ENCODE measurements at regions not wholly inside any gene's neighbourhood (a gene's known extent, or its start where the extent isn't known, plus 50 kb on each side); places are given as distances from the start of the nearest gene placed in this dataset.

DNA sequence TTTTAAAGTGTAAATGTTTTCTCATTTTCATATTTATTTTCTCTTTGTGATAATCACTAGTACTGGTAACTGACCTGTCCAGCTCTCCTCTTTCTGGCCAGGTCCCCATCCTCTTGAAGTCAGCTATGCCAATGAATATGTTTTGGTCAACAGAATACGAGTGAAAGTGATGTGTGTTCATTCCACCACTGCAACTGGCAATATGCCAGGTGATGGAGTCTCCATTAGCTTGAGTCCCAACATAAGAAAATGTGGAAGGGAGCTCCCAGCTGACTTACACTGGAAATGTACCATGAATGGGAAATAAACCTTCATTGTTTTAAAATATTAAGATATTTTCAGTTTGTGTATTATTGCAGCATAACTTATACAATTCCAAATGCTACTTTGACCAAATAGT, 75.8 kb downstream of the CCDC34 start:
- H3K4me3 Mint-ChIP-seq = no peak overlapping the region
- peaks cover 4% of the 10 kb centered on the region for H3K4me1 Mint-ChIP-seq (ENCODE audit: low read depth)
- H3K27ac Mint-ChIP-seq = no peak overlapping the region
- peaks cover 20% of the 10 kb centered on the region for H3K9me3 Mint-ChIP-seq
- DNase-seq (ENCODE audit: low spot score) = no peak
- peaks cover 7% of the 10 kb centered on the region for H3K27me3 Mint-ChIP-seq (ENCODE audit: low read depth)
- no peaks in the 10 kb centered on the region for H3K36me3 Mint-ChIP-seq (ENCODE audit: low read depth)

DNA sequence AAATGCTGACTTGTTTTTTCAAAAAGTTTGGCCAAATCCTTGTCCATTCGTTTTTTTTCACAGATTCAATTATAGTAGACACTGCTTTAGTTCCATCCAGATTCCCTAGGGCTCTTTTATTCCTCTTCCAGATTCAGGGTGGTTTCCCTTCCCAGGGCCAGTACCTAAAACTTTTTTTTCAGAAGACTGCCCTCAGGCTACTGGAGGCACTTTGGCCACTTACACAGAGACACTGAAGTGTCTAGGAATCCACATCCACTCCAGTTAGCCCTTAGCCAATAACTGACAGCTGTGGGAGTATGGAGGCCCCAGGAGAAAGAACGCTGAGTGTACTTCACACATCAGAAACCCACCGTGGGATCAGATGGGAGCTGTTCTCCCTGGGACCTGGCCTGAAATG, 77.3 kb downstream of the CCDC34 start:
- no peaks in the 10 kb centered on the region for H3K36me3 Mint-ChIP-seq (ENCODE audit: low read depth)
- DNase-seq (ENCODE audit: low spot score) = no peak
- peaks cover 10% of the 10 kb centered on the region for H3K4me1 Mint-ChIP-seq (ENCODE audit: low read depth)
- H3K27me3 Mint-ChIP-seq (ENCODE audit: low read depth) = peaks cover 7% of the 10 kb centered on the region
- H3K4me3 Mint-ChIP-seq = no peak overlapping the region
- H3K27ac Mint-ChIP-seq = no peak overlapping the region
- H3K9me3 Mint-ChIP-seq = peaks cover 5% of the 10 kb centered on the region

DNA sequence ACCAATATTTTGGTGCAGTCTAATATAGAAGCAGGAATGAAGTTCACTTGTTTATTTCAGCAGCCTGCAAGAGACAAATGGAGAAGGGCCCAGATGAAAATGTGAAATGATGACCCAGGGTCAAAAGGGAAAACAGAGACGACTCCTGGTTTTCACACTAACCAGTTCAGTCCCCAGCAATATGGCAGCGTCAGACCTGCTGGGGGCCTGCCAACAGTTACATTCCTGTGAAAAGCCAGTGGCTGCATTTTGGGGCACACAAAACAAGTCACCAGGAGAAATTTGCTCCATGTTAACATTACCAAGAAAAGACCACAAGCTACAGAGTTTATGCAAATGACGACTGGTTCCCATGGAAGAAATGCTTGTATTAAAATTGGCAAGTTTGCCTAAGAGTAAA, 80.2 kb downstream of the CCDC34 start:
- Mint-ChIP-seq H3K27me3 (ENCODE audit: low read depth) (peaks cover 22% of the 10 kb centered on the region), H3K4me3 (no peak overlapping the region), H3K36me3 (ENCODE audit: low read depth) (no peaks in the 10 kb centered on the region), H3K4me1 (ENCODE audit: low read depth) (peaks cover 10% of the 10 kb centered on the region), H3K27ac (no peak overlapping the region), H3K9me3 (no peaks in the 10 kb centered on the region)
- no peak for DNase-seq (ENCODE audit: low spot score)

DNA sequence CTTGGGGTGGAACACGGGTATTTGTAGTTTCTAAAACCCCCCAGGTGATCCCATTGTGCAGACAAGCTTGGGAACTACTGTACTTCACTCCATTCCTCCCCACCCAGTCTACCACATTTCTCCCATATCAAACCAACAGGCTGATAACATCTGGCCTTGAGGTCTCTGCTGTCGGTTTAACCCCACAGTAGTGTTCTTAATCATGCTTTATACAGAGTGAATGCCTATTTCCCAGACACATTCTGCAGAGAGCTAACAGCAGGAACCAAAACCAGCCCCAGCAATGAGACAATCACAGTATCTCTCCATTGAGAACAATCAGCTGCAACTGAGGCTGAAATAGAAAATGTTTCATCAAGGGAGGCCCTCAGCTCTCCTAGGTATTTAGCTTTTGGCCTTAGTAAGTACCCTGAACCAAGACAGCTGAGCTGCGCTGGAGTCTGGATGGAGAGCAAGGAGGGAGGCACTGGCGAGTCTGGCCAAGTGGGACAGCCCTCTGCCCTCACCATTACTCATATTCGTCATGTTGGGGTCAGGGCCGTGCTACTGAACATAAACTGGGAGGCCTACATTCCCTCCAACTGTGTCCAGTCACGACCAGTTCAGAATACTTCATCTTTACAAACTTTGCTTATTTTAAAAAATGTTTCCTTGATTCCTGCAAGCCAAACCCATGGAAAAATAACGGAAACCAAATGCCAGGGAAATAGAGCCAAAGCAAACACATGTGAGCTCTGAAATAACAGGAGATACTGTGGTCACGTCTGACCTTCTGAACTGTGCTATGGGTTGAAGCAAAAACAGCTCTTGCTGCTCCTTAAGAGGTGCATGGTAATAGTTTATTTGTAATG, 81.0 kb downstream of the CCDC34 start:
- H3K27ac Mint-ChIP-seq = no peak overlapping the region
- H3K4me3 Mint-ChIP-seq = no peak overlapping the region
- H3K27me3 Mint-ChIP-seq (ENCODE audit: low read depth) = peaks cover 25% of the 10 kb centered on the region
- DNase-seq (ENCODE audit: low spot score) = peak; percentile 32
- H3K36me3 Mint-ChIP-seq (ENCODE audit: low read depth) = no peaks in the 10 kb centered on the region
- no peaks in the 10 kb centered on the region for H3K9me3 Mint-ChIP-seq
- H3K4me1 Mint-ChIP-seq (ENCODE audit: low read depth) = peaks cover 10% of the 10 kb centered on the region

DNA sequence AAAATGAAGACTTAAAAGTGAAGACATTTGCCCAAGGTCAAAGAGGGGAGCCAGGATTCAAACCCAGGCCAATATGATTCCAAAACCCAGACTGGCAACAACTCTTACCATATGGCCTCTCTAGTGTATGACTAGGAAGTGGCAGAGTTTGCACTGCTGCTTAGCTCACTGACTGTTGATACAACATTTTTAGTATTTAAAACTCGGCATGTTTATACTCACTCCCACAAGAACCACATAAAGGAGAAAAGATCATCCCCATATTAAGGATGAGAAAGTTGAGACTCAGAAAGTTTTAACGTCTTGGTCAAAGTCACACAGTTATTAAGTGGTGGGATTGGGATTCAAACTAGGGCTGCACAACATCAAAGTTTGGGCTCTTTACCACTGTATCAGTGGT, 81.7 kb downstream of the CCDC34 start:
- no peak for DNase-seq (ENCODE audit: low spot score)
- no peak overlapping the region for H3K27ac Mint-ChIP-seq
- no peaks in the 10 kb centered on the region for H3K9me3 Mint-ChIP-seq
- H3K4me3 Mint-ChIP-seq = no peak overlapping the region
- H3K27me3 Mint-ChIP-seq (ENCODE audit: low read depth) = peaks cover 29% of the 10 kb centered on the region
- H3K36me3 Mint-ChIP-seq (ENCODE audit: low read depth) = no peaks in the 10 kb centered on the region
- peaks cover 10% of the 10 kb centered on the region for H3K4me1 Mint-ChIP-seq (ENCODE audit: low read depth)

DNA sequence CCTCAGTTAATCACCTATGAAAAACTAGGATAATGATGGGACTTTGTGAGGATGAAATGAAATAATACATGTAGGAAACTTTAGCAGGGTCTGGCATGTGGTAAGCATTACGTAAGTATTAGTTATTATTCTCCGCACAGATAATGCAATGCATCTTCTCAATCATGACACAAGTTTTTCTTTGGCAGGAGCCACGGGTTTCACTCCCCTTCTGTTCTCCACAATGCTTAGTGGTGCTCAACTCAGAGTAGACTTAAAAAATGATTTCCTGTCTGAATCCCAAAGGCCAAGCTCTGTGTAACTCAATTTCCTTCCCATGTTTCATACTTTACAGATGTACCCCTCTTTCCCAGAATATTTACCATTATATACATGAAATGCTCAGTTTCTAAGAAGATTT, 82.9 kb downstream of the CCDC34 start:
- Mint-ChIP-seq H3K27me3 (ENCODE audit: low read depth) (peaks cover 27% of the 10 kb centered on the region), H3K9me3 (no peaks in the 10 kb centered on the region), H3K4me3 (no peak overlapping the region), H3K4me1 (ENCODE audit: low read depth) (peaks cover 10% of the 10 kb centered on the region), H3K36me3 (ENCODE audit: low read depth) (no peaks in the 10 kb centered on the region), H3K27ac (no peak overlapping the region)
- no peak for DNase-seq (ENCODE audit: low spot score)

DNA sequence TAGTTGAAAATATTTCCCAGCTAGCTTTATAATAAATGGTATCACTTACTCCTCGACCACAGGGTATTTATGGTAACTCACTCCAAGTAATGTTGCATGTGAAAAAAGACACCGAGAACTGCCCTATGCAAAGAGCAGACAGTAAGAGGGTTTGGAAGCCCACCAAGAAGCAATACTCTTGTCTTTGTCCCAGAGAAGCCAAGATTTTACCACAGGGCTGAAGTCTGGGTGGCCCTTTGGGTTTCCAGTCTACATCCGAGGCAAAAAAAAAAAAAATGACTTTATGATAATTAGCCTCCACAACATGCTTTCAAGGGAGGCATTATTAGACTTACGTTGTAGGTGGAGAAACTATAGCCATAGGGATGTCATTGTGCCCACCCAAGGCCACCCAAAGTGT, 83.6 kb downstream of the CCDC34 start:
- Mint-ChIP-seq H3K4me3 (no peak overlapping the region), H3K4me1 (ENCODE audit: low read depth) (peaks cover 10% of the 10 kb centered on the region), H3K27me3 (ENCODE audit: low read depth) (peaks cover 26% of the 10 kb centered on the region), H3K9me3 (no peaks in the 10 kb centered on the region), H3K36me3 (ENCODE audit: low read depth) (no peaks in the 10 kb centered on the region), H3K27ac (no peak overlapping the region)
- no peak for DNase-seq (ENCODE audit: low spot score)

DNA sequence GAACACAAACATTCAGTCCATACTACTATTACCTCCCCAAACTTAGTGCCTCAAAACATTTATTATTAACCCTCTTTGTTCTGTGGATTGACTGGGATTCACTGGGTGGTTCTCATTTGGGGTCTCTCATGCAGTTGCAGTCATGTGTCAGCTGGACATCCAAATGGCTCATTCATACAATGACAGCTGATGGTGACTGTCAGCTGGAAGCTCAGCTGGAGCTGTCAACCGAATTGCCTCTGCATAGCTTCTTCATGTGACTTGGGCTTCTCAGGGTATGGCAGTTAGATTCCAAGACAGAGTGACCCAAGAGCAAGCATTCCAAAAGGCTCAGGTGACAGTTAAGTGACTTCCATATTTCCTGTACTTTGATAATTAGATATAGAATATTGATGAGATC, 85.2 kb downstream of the CCDC34 start:
- Mint-ChIP-seq H3K36me3 (ENCODE audit: low read depth) (no peaks in the 10 kb centered on the region), H3K4me1 (ENCODE audit: low read depth) (peaks cover 9% of the 10 kb centered on the region), H3K4me3 (no peak overlapping the region), H3K27me3 (ENCODE audit: low read depth) (peaks cover 24% of the 10 kb centered on the region), H3K27ac (no peak overlapping the region), H3K9me3 (no peaks in the 10 kb centered on the region)
- no peak for DNase-seq (ENCODE audit: low spot score)

DNA sequence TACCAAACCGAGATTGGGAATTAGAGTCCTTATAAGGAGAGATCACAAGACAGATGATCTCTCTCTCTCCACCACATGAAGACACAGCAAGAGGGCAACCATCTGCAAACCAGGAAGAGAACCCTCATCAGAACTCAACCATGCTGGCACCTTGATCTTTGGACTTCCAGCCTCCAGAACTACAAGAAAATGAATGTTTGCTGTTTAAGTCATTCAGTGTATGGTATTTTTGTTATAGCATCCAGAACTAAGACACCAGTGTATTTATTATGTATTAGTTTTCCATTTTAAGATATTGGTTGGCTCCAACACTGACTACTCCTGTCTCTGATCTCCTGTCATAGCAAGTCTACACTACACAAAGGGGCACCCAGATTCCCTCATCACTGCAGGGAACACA, 86.9 kb downstream of the CCDC34 start:
- H3K27me3 Mint-ChIP-seq (ENCODE audit: low read depth) = peaks cover 24% of the 10 kb centered on the region

DNA sequence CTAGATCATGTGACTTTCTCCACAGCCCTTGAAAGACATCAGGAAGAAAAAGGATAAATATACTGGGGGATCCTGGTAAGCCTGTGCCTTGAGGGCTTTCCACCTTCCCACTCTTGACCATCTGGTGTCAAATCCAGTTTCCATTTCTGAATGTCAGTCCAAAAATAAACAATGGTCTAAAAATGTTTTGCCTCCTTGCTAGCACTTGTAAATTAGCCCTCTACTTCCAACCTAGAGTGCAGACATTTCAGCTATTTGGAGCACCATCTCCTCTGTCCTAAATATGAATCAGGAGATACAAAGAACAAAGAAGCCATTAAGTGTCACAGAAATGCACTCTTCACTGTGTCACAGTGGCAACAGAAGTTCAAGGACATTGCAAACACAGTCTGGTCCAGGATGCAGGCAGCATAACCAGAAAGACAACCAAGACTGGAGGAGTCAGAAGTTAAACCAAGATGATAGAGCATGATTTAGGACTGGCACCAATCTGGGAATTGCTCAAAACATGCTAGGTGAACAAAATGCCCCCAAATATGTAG, 88.1 kb downstream of the CCDC34 start:
- H3K4me3 Mint-ChIP-seq = no peak overlapping the region
- DNase-seq (ENCODE audit: low spot score) = no peak
- H3K27me3 Mint-ChIP-seq (ENCODE audit: low read depth) = peaks cover 28% of the 10 kb centered on the region
- H3K36me3 Mint-ChIP-seq (ENCODE audit: low read depth) = no peaks in the 10 kb centered on the region
- H3K4me1 Mint-ChIP-seq (ENCODE audit: low read depth) = no peaks in the 10 kb centered on the region
- H3K9me3 Mint-ChIP-seq = peaks cover 5% of the 10 kb centered on the region
- no peak overlapping the region for H3K27ac Mint-ChIP-seq

More for the DNA sequence above, 86.9 kb downstream of the CCDC34 start:
- no peak overlapping the region for H3K27ac Mint-ChIP-seq
- H3K9me3 Mint-ChIP-seq = no peaks in the 10 kb centered on the region
- no peaks in the 10 kb centered on the region for H3K4me1 Mint-ChIP-seq (ENCODE audit: low read depth)
- H3K4me3 Mint-ChIP-seq = no peak overlapping the region
- DNase-seq (ENCODE audit: low spot score) = no peak
- H3K36me3 Mint-ChIP-seq (ENCODE audit: low read depth) = no peaks in the 10 kb centered on the region

DNA sequence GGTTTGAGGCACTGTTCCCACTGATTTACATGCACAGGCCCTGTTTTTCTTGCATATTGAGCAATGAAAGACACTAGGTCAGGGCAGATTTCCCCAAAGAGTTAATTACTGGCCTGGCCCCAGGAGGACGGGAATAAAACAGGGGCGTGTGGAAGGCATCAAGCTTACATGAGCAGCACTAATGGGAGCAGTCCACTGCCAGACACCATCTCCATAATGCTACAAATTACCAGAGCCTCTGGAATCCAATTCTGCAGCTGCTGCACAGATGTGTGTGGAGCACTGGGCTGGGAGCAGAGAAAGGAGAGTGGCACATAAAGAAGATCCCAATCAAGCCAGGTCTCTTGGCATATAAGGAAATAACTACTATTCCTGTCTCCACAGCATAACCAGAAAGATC, 96.9 kb downstream of the CCDC34 start:
- H3K4me1 Mint-ChIP-seq (ENCODE audit: low read depth) = no peaks in the 10 kb centered on the region
- peaks cover 5% of the 10 kb centered on the region for H3K9me3 Mint-ChIP-seq
- H3K27me3 Mint-ChIP-seq (ENCODE audit: low read depth) = peaks cover 10% of the 10 kb centered on the region
- H3K36me3 Mint-ChIP-seq (ENCODE audit: low read depth) = no peaks in the 10 kb centered on the region
- H3K27ac Mint-ChIP-seq = no peak overlapping the region
- H3K4me3 Mint-ChIP-seq = no peak overlapping the region
- DNase-seq (ENCODE audit: low spot score) = no peak

DNA sequence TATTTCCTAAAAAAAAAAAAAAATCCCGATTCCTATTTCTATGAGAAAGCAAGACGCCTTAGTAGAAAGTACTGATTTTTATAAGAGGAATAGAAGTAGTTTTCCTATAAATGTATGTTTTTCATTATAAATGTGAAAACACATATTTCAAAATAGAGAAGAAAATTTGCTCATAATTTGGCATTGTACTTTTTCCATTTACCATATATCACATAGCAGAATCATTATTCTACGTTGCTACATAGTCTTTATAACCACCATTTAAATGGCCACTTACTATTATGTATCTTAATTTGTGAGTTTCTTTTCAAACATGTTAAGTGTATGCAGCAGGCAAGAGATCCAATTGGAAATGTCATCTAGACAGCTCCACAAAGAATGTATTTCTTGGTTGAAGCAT, 99.0 kb downstream of the CCDC34 start:
- no peaks in the 10 kb centered on the region for H3K36me3 Mint-ChIP-seq (ENCODE audit: low read depth)
- H3K27me3 Mint-ChIP-seq (ENCODE audit: low read depth) = peaks cover 5% of the 10 kb centered on the region
- no peak overlapping the region for H3K27ac Mint-ChIP-seq
- no peak overlapping the region for H3K4me3 Mint-ChIP-seq
- H3K4me1 Mint-ChIP-seq (ENCODE audit: low read depth) = no peaks in the 10 kb centered on the region
- DNase-seq (ENCODE audit: low spot score) = no peak
- no peaks in the 10 kb centered on the region for H3K9me3 Mint-ChIP-seq

DNA sequence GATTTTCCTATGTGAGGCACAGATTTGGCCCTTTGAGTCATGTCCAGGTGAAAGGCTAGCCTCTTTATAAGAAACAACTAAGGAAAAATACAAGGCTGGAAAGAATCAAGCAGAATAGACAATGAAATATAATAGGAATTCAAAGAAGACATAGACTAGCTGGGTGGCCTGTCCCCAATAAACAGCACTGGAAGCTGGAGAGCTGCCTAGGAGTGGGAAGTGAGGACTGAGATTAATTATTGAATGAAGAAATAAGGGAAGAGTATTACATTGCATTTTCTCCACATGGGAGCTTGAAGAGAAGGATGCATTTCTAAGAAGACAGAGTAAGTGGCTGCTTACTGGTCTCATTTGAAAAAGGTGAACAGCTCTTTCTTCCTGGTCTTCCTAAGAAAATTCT, 100.0 kb downstream of the CCDC34 start:
- H3K4me3 Mint-ChIP-seq = no peak overlapping the region
- H3K4me1 Mint-ChIP-seq (ENCODE audit: low read depth) = no peaks in the 10 kb centered on the region
- no peak for DNase-seq (ENCODE audit: low spot score)
- H3K9me3 Mint-ChIP-seq = no peaks in the 10 kb centered on the region
- peaks cover 5% of the 10 kb centered on the region for H3K27me3 Mint-ChIP-seq (ENCODE audit: low read depth)
- no peak overlapping the region for H3K27ac Mint-ChIP-seq
- no peaks in the 10 kb centered on the region for H3K36me3 Mint-ChIP-seq (ENCODE audit: low read depth)

DNA sequence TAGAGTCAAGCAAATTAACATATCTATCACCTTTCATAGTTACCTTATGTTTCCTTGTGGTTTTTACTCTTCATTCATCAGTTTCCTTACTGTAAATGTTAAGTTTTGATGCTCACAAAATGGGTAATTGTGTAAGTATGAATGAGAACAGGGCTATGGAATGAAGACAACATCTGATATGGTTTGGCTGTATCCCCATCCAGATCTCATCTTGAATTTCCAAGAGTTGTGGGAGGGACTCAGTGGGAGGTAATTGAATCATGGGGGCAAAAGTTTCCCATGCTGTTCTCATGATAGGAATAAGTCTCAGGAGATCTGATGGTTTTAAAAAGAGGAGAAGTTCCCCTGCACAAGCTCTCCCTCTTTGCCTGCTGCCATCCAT, 107.6 kb downstream of the CCDC34 start:
- no peak for DNase-seq (ENCODE audit: low spot score)
- Mint-ChIP-seq H3K36me3 (ENCODE audit: low read depth) (no peaks in the 10 kb centered on the region), H3K4me3 (no peak overlapping the region), H3K4me1 (ENCODE audit: low read depth) (no peaks in the 10 kb centered on the region), H3K9me3 (no peaks in the 10 kb centered on the region), H3K27ac (no peak overlapping the region), H3K27me3 (ENCODE audit: low read depth) (peaks cover 9% of the 10 kb centered on the region)

All from T-helper 2 cell treated with Interferon-gamma antibody and Interleukin-4, amounts not matched to agents 5 μg/mL and 100 μg/mL, for 36 hours (primary cell).